Neural progenitor cell (in vitro differentiated cells): ENCODE measurements at regions not wholly inside any gene's neighbourhood (a gene's known extent, or its start where the extent isn't known, plus 50 kb on each side); places are given as distances from the start of the nearest gene placed in this dataset.

Experiments
- DNase-seq: peaks from one replicate; pipeline ENCODE4 v3.0.0-alpha.2; 2016; ENCODE audit warnings: low spot score
- H2AFZ ChIP-seq: fragments of 200-600 bp; sonication (generic); replicated peaks from 2 replicates; pipeline ENCODE4 v1.6.1; 2016; ENCODE audit warnings: antibody characterized with exemption
- H3F3A ChIP-seq: fragments of 200-600 bp; sonication (generic); 2 replicates; pipeline ENCODE4 v1.6.1; 2016; ENCODE audit warnings: antibody characterized with exemption, low read depth
- H3K27ac ChIP-seq: fragments of 200-600 bp; sonication (generic); 2 replicates; pipeline ENCODE4 v1.5.1; 2016; ENCODE audit warnings: mild to moderate bottlenecking
- H3K27me3 ChIP-seq: fragments of 200-600 bp; sonication (generic); 2 replicates; pipeline ENCODE4 v1.6.1; 2016; ENCODE audit warnings: mild to moderate bottlenecking, moderate library complexity
- H3K36me3 ChIP-seq: fragments of 200-600 bp; sonication (generic); 2 replicates; pipeline ENCODE4 v1.5.1; 2016
- H3K4me1 ChIP-seq: fragments of 200-600 bp; sonication (generic); 2 replicates; pipeline ENCODE4 v1.6.1; 2016; ENCODE audit warnings: mixed run types
- H3K4me2 ChIP-seq: fragments of 200-600 bp; sonication (generic); 2 replicates; pipeline ENCODE4 v1.6.1; 2016
- H3K4me3 ChIP-seq: fragments of 200-600 bp; sonication (generic); 2 replicates; pipeline ENCODE4 v1.5.1; 2016
- H3K79me2 ChIP-seq: fragments of 200-600 bp; sonication (generic); 2 replicates; pipeline ENCODE4 v1.6.1; 2016; ENCODE audit warnings: low read depth
- H3K9ac ChIP-seq: fragments of 200-600 bp; sonication (generic); 2 replicates; pipeline ENCODE4 v1.6.1; 2016
- H3K9me3 ChIP-seq: fragments of 200-600 bp; sonication (generic); 2 replicates; pipeline ENCODE4 v1.5.1; 2016; ENCODE audit warnings: low read depth
- H4K20me1 ChIP-seq: fragments of 200-600 bp; sonication (generic); 2 replicates; pipeline ENCODE4 v1.6.1; 2016; ENCODE audit warnings: low read depth
- H3K27ac Mint-ChIP-seq: 3 replicates; pipeline ENCODE4 v1.8.0; 2021; ENCODE audit warnings: mixed read lengths
- H3K27me3 Mint-ChIP-seq: 2 replicates; pipeline ENCODE4 v1.8.0; 2022; ENCODE audit warnings: low read depth, mild to moderate bottlenecking, inconsistent platforms, moderate library complexity, mixed read lengths; ENCODE audit not compliant: insufficient read depth
- H3K36me3 Mint-ChIP-seq: 3 replicates; pipeline ENCODE4 v1.8.0; 2021; ENCODE audit warnings: mixed read lengths
- H3K4me1 Mint-ChIP-seq: 3 replicates; pipeline ENCODE4 v1.8.0; 2021; ENCODE audit warnings: mixed read lengths
- H3K4me3 Mint-ChIP-seq: 3 replicates; pipeline ENCODE4 v1.8.0; 2021; ENCODE audit warnings: mild to moderate bottlenecking, moderate library complexity, mixed read lengths
- H3K9me3 Mint-ChIP-seq: 3 replicates; pipeline ENCODE4 v1.8.0; 2020; ENCODE audit warnings: mixed read lengths
- EZH2 ChIP-seq: fragments of 200-600 bp; sonication (generic); IDR thresholded peaks from 2 replicates; pipeline ENCODE4 v1.6.1; 2017; ENCODE audit warnings: antibody characterized with exemption, mild to moderate bottlenecking, moderate library complexity
- EZH2phosphoT487 ChIP-seq: fragments of 200-600 bp; sonication (generic); IDR thresholded peaks from 2 replicates; pipeline ENCODE4 v1.6.1; 2017; ENCODE audit warnings: antibody characterized with exemption
- TF ChIP-seq, protein P1 (sequence below): fragments of 200-600 bp; sonication (generic); IDR thresholded peaks from 2 replicates; pipeline ENCODE4 v1.5.1; 2017; ENCODE audit warnings: antibody characterized with exemption, mild to moderate bottlenecking

DNA sequence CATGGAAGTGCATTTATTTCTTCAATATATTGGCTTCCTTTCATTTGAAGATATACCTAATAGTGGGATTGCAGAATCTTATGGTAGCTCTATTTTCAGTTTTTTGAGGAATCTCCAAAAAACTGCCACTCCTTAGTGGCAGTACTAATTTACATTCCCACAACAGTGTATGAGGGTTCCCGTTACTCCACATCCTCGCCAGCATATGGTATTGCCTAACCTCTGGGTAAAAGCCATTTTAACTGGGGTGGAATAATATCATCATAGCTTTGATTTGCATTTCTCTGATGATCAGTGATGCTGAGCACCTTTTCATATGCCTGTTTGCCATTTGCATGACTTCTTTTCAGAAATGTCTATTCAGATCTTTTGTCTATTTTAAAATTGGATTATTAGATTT, 471.9 kb upstream of the UBE2E3 start:
- H3K27ac ChIP-seq: no peak overlapping the region
- H3K9me3 Mint-ChIP-seq: no peaks in the 10 kb centered on the region
- no peak for DNase-seq
- H2AFZ ChIP-seq: no peak overlapping the region
- no peaks in the 10 kb centered on the region for H3K36me3 ChIP-seq
- H3K27ac Mint-ChIP-seq: no peak overlapping the region
- H3K4me1 Mint-ChIP-seq: no peaks in the 10 kb centered on the region
- TF ChIP-seq EZH2phosphoT487 (no peak), EZH2 (no peak)
- TF ChIP-seq, protein P1, sequence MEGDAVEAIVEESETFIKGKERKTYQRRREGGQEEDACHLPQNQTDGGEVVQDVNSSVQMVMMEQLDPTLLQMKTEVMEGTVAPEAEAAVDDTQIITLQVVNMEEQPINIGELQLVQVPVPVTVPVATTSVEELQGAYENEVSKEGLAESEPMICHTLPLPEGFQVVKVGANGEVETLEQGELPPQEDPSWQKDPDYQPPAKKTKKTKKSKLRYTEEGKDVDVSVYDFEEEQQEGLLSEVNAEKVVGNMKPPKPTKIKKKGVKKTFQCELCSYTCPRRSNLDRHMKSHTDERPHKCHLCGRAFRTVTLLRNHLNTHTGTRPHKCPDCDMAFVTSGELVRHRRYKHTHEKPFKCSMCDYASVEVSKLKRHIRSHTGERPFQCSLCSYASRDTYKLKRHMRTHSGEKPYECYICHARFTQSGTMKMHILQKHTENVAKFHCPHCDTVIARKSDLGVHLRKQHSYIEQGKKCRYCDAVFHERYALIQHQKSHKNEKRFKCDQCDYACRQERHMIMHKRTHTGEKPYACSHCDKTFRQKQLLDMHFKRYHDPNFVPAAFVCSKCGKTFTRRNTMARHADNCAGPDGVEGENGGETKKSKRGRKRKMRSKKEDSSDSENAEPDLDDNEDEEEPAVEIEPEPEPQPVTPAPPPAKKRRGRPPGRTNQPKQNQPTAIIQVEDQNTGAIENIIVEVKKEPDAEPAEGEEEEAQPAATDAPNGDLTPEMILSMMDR: no peak
- H3K36me3 Mint-ChIP-seq: no peaks in the 10 kb centered on the region
- no peaks in the 10 kb centered on the region for H4K20me1 ChIP-seq
- H3F3A ChIP-seq: no peaks in the 10 kb centered on the region
- H3K27me3 ChIP-seq: no peaks in the 10 kb centered on the region
- H3K4me1 ChIP-seq: no peaks in the 10 kb centered on the region
- no peak overlapping the region for H3K4me3 ChIP-seq
- H3K9ac ChIP-seq: no peak overlapping the region
- H3K4me2 ChIP-seq: no peak overlapping the region
- no peak overlapping the region for H3K4me3 Mint-ChIP-seq
- no peaks in the 10 kb centered on the region for H3K79me2 ChIP-seq
- H3K9me3 ChIP-seq: no peaks in the 10 kb centered on the region
- H3K27me3 Mint-ChIP-seq: peaks cover 3% of the 10 kb centered on the region

DNA sequence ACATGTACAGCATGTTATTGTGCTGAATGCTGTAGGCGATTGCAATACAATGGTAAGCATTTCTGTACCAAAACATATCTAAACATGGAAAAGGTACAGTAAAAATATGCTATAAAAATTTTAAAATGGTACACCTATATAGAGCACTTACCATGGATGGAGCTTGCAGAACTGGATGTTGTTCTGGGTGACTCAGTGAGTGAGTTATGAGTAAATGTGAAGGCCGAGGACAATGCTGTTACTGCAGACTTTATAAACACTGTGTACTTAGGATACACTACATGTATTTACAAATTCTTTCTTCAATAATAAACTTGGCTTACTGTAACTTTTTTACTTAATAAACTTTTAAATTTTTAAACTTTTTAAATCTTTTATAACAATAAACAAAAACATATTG, 473.4 kb upstream of the UBE2E3 start:
- no peaks in the 10 kb centered on the region for H3K4me1 Mint-ChIP-seq
- Histone ChIP-seq H3F3A (no peaks in the 10 kb centered on the region), H4K20me1 (no peaks in the 10 kb centered on the region), H3K36me3 (no peaks in the 10 kb centered on the region), H3K27ac (no peak overlapping the region), H3K9me3 (no peaks in the 10 kb centered on the region), H3K4me2 (no peak overlapping the region), H3K4me3 (no peak overlapping the region), H3K27me3 (no peaks in the 10 kb centered on the region), H3K9ac (no peak overlapping the region), H2AFZ (no peak overlapping the region), H3K79me2 (no peaks in the 10 kb centered on the region), H3K4me1 (no peaks in the 10 kb centered on the region)
- peaks cover 3% of the 10 kb centered on the region for H3K27me3 Mint-ChIP-seq
- no peak for DNase-seq
- TF ChIP-seq EZH2phosphoT487 (no peak), EZH2 (no peak)
- TF ChIP-seq, protein P1: no peak
- no peak overlapping the region for H3K4me3 Mint-ChIP-seq
- H3K36me3 Mint-ChIP-seq: no peaks in the 10 kb centered on the region
- H3K27ac Mint-ChIP-seq: no peak overlapping the region
- H3K9me3 Mint-ChIP-seq: no peaks in the 10 kb centered on the region

GRCh38 chr2:180505203-180505602, 475.2 kb upstream of the UBE2E3 start:
- Histone ChIP-seq H3K79me2 (no peaks in the 10 kb centered on the region), H3F3A (no peaks in the 10 kb centered on the region), H3K27ac (no peak overlapping the region), H2AFZ (no peak overlapping the region), H3K4me1 (no peaks in the 10 kb centered on the region), H3K27me3 (no peaks in the 10 kb centered on the region), H3K4me3 (no peak overlapping the region), H3K4me2 (no peak overlapping the region), H3K9ac (no peak overlapping the region), H3K36me3 (no peaks in the 10 kb centered on the region), H3K9me3 (no peaks in the 10 kb centered on the region), H4K20me1 (no peaks in the 10 kb centered on the region)
- TF ChIP-seq, protein P1: no peak
- TF ChIP-seq EZH2phosphoT487 (no peak), EZH2 (no peak)
- H3K27ac Mint-ChIP-seq: no peak overlapping the region
- no peak overlapping the region for H3K4me3 Mint-ChIP-seq
- no peaks in the 10 kb centered on the region for H3K4me1 Mint-ChIP-seq
- DNase-seq: no peak
- no peaks in the 10 kb centered on the region for H3K36me3 Mint-ChIP-seq
- H3K27me3 Mint-ChIP-seq: peaks cover 3% of the 10 kb centered on the region
- H3K9me3 Mint-ChIP-seq: no peaks in the 10 kb centered on the region
